Tibial nerve (tissue), 4 donors: ENCODE measurements at regions not wholly inside any gene's neighbourhood (a gene's known extent, or its start where the extent isn't known, plus 50 kb on each side); places are given as distances from the start of the nearest gene placed in this dataset.
"Not testable (repeated sequence)": the region's sequence is repeated elsewhere in the genome, so short reads cannot be mapped to it uniquely, and the experiment has no call there.

ENCODE experiments used
- DNase-seq, 2 donors: peaks; one replicate each; pipeline ENCODE4 v3.0.0-alpha.2; 2019; ENCODE audit warnings: low spot score in 2 of 2
- H3K27ac ChIP-seq, 4 donors: fragments of 200-600 bp; sonication (generic) in 3 of 4; one replicate each; pipeline ENCODE4 v1.5.1; 2017 to 2019; ENCODE audit warnings: mild to moderate bottlenecking in 1 of 4
- H3K27me3 ChIP-seq, 2 donors: fragments of 200-600 bp; sonication (generic) in 1 of 2; one replicate each; pipeline versions ENCODE4 v1.5.1 to v1.6.0; 2017 to 2019
- H3K36me3 ChIP-seq, 3 donors: fragments of 200-600 bp; sonication (generic); one replicate each; pipeline ENCODE4 v1.5.1; 2018 to 2019
- H3K4me1 ChIP-seq, 4 donors: fragments of 200-600 bp; sonication (generic) in 3 of 4; one replicate each; pipeline ENCODE4 v1.5.1; 2017 to 2019
- H3K4me3 ChIP-seq, 4 donors: fragments of 200-600 bp; sonication (generic) in 3 of 4; one replicate each; pipeline ENCODE4 v1.5.1; 2017 to 2019; ENCODE audit warnings: mild to moderate bottlenecking in 1 of 4, moderate library complexity in 1 of 4
- H3K9me3 ChIP-seq, 4 donors: fragments of 200-600 bp; sonication (generic) in 3 of 4; one replicate each; pipeline ENCODE4 v1.5.1; 2017 to 2019
- EP300 ChIP-seq, 2 donors: sonication (generic); formaldehyde crosslinking; IDR thresholded peaks; one replicate each; pipeline ENCODE4 v1.6.1; 2017; ENCODE audit warnings: antibody characterized with exemption in 2 of 2, mild to moderate bottlenecking in 1 of 2
- POLR2A ChIP-seq, 2 donors: fragments of 450-650 bp; IDR thresholded peaks; one replicate each; pipeline ENCODE4 v1.6.1; 2017; ENCODE audit warnings: antibody characterized with exemption in 2 of 2, mild to moderate bottlenecking in 2 of 2, moderate library complexity in 2 of 2
- WGBS, 2 donors: methylation state at CpG; one replicate each; pipeline ENCODE4 v1.1.5; 2018; 5-methylcytosine and 5-hydroxymethylcytosine counted together
- TF ChIP-seq, protein P1 (sequence below), 5 experiments: fragments of 200-600 bp in 3 of 5; fragments of 450-650 bp in 2 of 5; sonication (generic) in 3 of 5; IDR thresholded peaks; one replicate each; pipeline ENCODE4 v1.5.1; 2016 to 2019; ENCODE audit warnings: antibody characterized with exemption in 5 of 5, mild to moderate bottlenecking in 3 of 5, moderate library complexity in 2 of 5

- H3K4me1 ChIP-seq, result no peaks in the 10 kb centered on the region
- H3K27ac ChIP-seq, result no peak overlapping the region
- WGBS, 2 donors, result 93 to 94% methylated on average over 4 of the region's 4 CpGs
- no peaks in the 10 kb centered on the region for H3K27me3 ChIP-seq
- peaks cover 0 to 29% (median 4%) of the 10 kb centered on the region in 4 donors for H3K9me3 ChIP-seq
- TF ChIP-seq, protein P1, sequence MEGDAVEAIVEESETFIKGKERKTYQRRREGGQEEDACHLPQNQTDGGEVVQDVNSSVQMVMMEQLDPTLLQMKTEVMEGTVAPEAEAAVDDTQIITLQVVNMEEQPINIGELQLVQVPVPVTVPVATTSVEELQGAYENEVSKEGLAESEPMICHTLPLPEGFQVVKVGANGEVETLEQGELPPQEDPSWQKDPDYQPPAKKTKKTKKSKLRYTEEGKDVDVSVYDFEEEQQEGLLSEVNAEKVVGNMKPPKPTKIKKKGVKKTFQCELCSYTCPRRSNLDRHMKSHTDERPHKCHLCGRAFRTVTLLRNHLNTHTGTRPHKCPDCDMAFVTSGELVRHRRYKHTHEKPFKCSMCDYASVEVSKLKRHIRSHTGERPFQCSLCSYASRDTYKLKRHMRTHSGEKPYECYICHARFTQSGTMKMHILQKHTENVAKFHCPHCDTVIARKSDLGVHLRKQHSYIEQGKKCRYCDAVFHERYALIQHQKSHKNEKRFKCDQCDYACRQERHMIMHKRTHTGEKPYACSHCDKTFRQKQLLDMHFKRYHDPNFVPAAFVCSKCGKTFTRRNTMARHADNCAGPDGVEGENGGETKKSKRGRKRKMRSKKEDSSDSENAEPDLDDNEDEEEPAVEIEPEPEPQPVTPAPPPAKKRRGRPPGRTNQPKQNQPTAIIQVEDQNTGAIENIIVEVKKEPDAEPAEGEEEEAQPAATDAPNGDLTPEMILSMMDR (IDR thresholded peaks at IDR 0.05), result no peak
- TF ChIP-seq EP300 (IDR thresholded peaks at IDR 0.05) (no peak), POLR2A (IDR thresholded peaks at IDR 0.05) (no peak)
- no peak for DNase-seq
- H3K4me3 ChIP-seq, result no peak overlapping the region
- H3K36me3 ChIP-seq, result no peaks in the 10 kb centered on the region
Observed at GRCh38 chr1:239985044-239985443, 106.6 kb upstream of the FMN2 start.

- H3K9me3 ChIP-seq, result peaks cover 0 to 22% (median 4%) of the 10 kb centered on the region in 4 donors
- no peak overlapping the region for H3K27ac ChIP-seq
- DNase-seq, result peak; percentile 24 to 68
- H3K4me3 ChIP-seq, result no peak overlapping the region
- no peaks in the 10 kb centered on the region for H3K36me3 ChIP-seq
- no peak for TF ChIP-seq POLR2A (IDR thresholded peaks at IDR 0.05)
- TF ChIP-seq, protein P1 (IDR thresholded peaks at IDR 0.05), result peak; percentile 17 to 56 (median 46)
- 2 to 3% methylated on average over 2 of the region's 2 CpGs for WGBS, 2 donors
- no peaks in the 10 kb centered on the region for H3K4me1 ChIP-seq
- H3K27me3 ChIP-seq, result no peaks in the 10 kb centered on the region
Observed at GRCh38 chr1:239987103-239987745, 104.5 kb upstream of the FMN2 start.

DNA sequence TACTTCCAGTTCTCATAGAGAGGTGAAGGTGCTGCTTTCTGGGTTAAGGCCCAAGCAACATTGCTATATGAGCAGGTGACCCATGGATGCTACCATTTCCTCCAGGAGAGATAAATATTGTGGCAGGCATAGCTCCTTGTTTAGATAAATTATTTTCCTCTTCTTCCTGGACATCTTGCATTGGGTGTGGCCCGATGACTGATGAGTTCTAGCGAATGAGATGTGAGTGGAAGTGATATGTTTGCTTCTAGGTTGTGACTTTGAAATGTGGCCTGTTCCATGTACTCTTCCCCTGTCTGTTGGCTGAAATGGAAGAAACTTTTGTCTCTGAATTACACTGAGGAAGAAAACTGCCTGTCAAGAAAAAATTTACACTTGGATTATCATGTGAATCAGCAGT is 101.7 kb upstream of the FMN2 start:
- H3K27me3 ChIP-seq, result no peaks in the 10 kb centered on the region
- 79 to 100% methylated on average over 2 of the region's 2 CpGs for WGBS, 2 donors
- no peak overlapping the region for H3K27ac ChIP-seq
- DNase-seq, result no peak
- H3K9me3 ChIP-seq, result peaks cover 0 to 14% (median 2%) of the 10 kb centered on the region in 4 donors
- TF ChIP-seq, protein P1 (IDR thresholded peaks at IDR 0.05), result no peak
- TF ChIP-seq POLR2A (IDR thresholded peaks at IDR 0.05), result no peak
- no peak for TF ChIP-seq EP300 (IDR thresholded peaks at IDR 0.05)
- H3K36me3 ChIP-seq, result no peaks in the 10 kb centered on the region
- no peak overlapping the region for H3K4me3 ChIP-seq
- no peaks in the 10 kb centered on the region for H3K4me1 ChIP-seq

GRCh38 chr1:239992566-239992965 is 99.1 kb upstream of the FMN2 start:
- H3K36me3 ChIP-seq, DNase-seq: not testable (repeated sequence)
- WGBS, 2 donors, result 71 to 75% methylated on average over 8 of the region's 8 CpGs

DNA sequence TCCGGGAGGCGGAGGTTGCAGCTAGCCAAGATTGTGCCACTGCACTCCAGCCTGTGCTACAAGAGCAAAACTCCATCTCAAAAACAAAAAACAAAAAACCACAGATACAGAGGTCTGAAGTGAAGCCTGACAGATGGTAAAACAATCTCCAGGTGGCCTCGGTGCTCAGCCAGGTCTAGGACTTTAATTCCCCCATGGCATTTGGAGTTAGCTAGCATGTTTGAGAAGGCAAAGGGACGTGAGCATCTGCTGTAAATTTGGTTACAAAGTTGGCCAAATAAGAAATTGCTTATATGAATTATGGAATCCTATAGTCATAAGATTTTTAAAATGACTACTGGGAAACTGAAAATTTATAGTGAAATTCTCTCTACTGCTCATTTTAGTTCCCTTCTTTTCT is 98.3 kb upstream of the FMN2 start:
- WGBS, 2 donors, result 70 to 87% methylated on average over 4 of the region's 4 CpGs
- TF ChIP-seq POLR2A (IDR thresholded peaks at IDR 0.05), result no peak
- TF ChIP-seq, protein P1 (IDR thresholded peaks at IDR 0.05), result no peak
- no peak for TF ChIP-seq EP300 (IDR thresholded peaks at IDR 0.05)
- Histone ChIP-seq H3K4me3 (no peak overlapping the region), H3K27me3 (peaks cover 0 to 31% of the 10 kb centered on the region in 2 donors), H3K9me3 (no peaks in the 10 kb centered on the region), H3K4me1 (peaks cover 0 to 12% (median 4%) of the 10 kb centered on the region in 4 donors), H3K27ac (no peak overlapping the region), H3K36me3 (no peaks in the 10 kb centered on the region)
- DNase-seq, result no peak

More at GRCh38 chr1:239992566-239992965, 99.1 kb upstream of the FMN2 start:
- H3K4me3 ChIP-seq, H3K27ac ChIP-seq, H3K9me3 ChIP-seq, H3K4me1 ChIP-seq: not testable (repeated sequence)
- H3K27me3 ChIP-seq, result peaks cover 0 to 23% of the 10 kb centered on the region in 2 donors
